NB4 (cell line): ENCODE measurements at regions not wholly inside any gene's neighbourhood (a gene's known extent, or its start where the extent isn't known, plus 50 kb on each side); places are given as distances from the start of the nearest gene placed in this dataset.
"Not testable (repeated sequence)": the region's sequence is repeated elsewhere in the genome, so short reads cannot be mapped to it uniquely, and the experiment has no call there.

Experiments
- DNase-seq: peaks from one replicate; pipeline ENCODE4 v3.0.0; 2010; ENCODE audit warnings: low read depth
- H3K4me3 ChIP-seq: one replicate; pipeline ENCODE4 v1.5.1; 2011; ENCODE audit warnings: mild to moderate bottlenecking, low read depth, low read length, moderate library complexity
- CTCF ChIP-seq: IDR thresholded peaks from one replicate; pipeline ENCODE4 v1.5.1; 2012; ENCODE audit warnings: low read depth, low read length
- MYC ChIP-seq: IDR thresholded peaks from 2 replicates; pipeline ENCODE4 v1.6.1; 2011; ENCODE audit warnings: low read depth, low read length
- POLR2A ChIP-seq: IDR thresholded peaks from 2 replicates; pipeline ENCODE4 v1.6.1; 2011; ENCODE audit warnings: mild to moderate bottlenecking; ENCODE audit not compliant: insufficient read length; ENCODE audit errors: extremely low read depth
- TF ChIP-seq, protein P1 (sequence below): IDR thresholded peaks from 2 replicates; pipeline ENCODE4 v1.6.1; 2011; ENCODE audit warnings: low read depth, low read length

DNA sequence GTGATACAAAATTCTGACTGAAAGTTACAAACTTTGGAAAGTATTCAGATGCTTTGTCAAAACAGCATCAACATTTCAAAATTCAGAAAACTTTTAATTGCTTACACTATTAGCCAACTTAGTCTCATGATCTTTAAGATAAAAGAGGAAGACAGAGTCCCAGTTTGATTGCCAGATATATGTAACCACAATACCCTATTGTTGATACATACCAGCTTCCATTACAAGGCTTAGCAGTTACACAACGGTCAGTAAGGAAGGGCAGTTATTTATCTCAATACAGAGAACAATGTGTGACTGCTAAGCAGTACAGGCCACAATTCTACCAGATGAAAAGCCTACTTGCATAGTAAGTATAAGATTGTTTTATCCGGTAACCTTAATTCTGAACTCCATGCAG lies 138.4 kb downstream of the SPANXN3 start:
- DNase-seq, result peak; percentile 0
- TF ChIP-seq CTCF, result no peak
- TF ChIP-seq POLR2A, result no peak
- no peak for TF ChIP-seq MYC
- no peak overlapping the region for H3K4me3 ChIP-seq

DNA sequence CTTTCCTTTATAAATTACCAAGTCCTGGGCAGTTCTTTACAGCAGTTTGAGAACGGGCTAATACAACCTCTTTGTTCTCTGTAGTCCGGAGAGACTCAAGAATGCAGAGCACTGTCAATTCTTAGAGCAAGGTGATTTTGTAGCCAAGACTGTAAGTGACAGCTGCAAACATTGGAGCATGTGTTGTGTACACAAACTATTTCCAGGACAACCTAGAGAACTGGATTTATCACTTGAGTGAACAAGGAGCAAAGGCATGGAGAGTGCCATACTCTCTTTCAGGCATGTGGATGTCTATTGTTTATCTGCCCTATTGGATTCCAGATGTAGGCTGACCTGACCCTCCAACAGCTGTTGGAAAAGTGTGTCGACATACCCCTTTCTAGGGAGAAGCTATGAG lies 153.9 kb downstream of the SPANXN3 start:
- DNase-seq, result no peak
- TF ChIP-seq, protein P1, sequence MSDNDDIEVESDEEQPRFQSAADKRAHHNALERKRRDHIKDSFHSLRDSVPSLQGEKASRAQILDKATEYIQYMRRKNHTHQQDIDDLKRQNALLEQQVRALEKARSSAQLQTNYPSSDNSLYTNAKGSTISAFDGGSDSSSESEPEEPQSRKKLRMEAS, result no peak
- TF ChIP-seq MYC, result no peak
- no peak for TF ChIP-seq CTCF
- no peak for TF ChIP-seq POLR2A

GRCh38 chrX:143340190-143340589 lies 177.1 kb downstream of the SPANXN3 start:
- TF ChIP-seq, protein P1, result no peak
- no peak for TF ChIP-seq POLR2A
- no peak for TF ChIP-seq MYC
- no peak for TF ChIP-seq CTCF
- peak; percentile 1 for DNase-seq
- no peak overlapping the region for H3K4me3 ChIP-seq

More for the DNA sequence above, 153.9 kb downstream of the SPANXN3 start:
- H3K4me3 ChIP-seq, result no peak overlapping the region

GRCh38 chrX:143336261-143336660 lies 181.0 kb downstream of the SPANXN3 start:
- TF ChIP-seq, protein P1, result no peak
- TF ChIP-seq CTCF, result no peak
- no peak for TF ChIP-seq POLR2A
- TF ChIP-seq MYC, result no peak
- DNase-seq, result no peak
- H3K4me3 ChIP-seq, result no peak overlapping the region

DNA sequence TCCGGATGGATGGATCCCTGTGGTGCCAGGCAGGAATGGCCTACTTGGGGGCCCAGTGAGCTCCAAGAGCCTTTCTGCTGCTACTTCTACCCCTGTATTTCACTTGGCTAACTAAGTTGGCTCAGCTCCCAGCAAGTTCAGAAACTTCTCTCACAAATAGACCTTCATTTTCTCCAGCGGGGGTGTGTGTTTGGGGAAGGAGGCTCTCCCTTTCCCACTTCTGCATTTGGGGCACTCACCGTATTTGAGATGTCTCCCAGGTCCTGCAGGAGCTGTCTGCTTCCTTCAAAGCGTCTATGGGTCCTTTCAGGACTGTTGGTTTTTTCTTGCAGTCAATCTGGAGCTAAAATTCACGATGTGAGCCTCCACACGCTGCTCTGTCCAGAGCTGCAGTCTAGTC lies 197.7 kb downstream of the SPANXN3 start:
- no peak for DNase-seq
- TF ChIP-seq CTCF (no peak), MYC (no peak), POLR2A (no peak)
- TF ChIP-seq, protein P1, result no peak

DNA sequence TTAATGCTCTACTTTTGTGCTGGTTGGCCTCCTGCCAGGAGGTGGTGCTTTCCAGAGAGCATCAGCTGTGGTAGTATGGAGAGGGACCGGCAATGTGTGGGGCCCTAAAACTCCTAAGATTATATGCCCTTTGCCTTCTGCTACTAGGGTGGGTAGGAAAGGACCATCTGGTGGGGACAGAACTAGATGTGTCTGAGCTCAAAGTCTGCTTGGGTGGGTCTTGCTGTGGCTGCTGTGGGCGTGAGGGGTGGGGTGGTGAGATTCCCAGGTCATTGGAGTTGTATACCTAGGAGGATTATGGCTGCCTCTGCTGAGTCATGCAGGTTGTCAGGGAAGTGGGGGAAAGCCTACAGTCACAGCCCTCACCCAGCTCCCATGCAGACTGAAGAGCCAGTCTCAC lies 198.4 kb downstream of the SPANXN3 start:
- not testable (repeated sequence) for DNase-seq, H3K4me3 ChIP-seq

More for the DNA sequence above, 197.7 kb downstream of the SPANXN3 start:
- H3K4me3 ChIP-seq, result no peak overlapping the region
